Upper lobe of left lung (tissue), 4 donors: ENCODE measurements at regions not wholly inside any gene's neighbourhood (a gene's known extent, or its start where the extent isn't known, plus 50 kb on each side); places are given as distances from the start of the nearest gene placed in this dataset.

Experiments used
- EP300 ChIP-seq, 4 donors: sonication (generic); formaldehyde crosslinking; IDR thresholded peaks; one replicate each; pipeline ENCODE4 v1.5.1; 2017; ENCODE audit warnings: antibody characterized with exemption in 4 of 4, control low read depth in 2 of 4
- POLR2A ChIP-seq, 4 donors: fragments of 450-650 bp; IDR thresholded peaks; one replicate each; pipeline ENCODE4 v1.5.1; 2016 to 2017; ENCODE audit warnings: antibody characterized with exemption in 4 of 4, mild to moderate bottlenecking in 2 of 4
- POLR2AphosphoS5 ChIP-seq, 2 donors: sonication (generic); formaldehyde crosslinking; IDR thresholded peaks; one replicate each; pipeline ENCODE4 v1.5.1; 2017; ENCODE audit warnings: antibody characterized with exemption in 2 of 2
- TF ChIP-seq, protein P1 (sequence below), 6 experiments: fragments of 450-650 bp in 4 of 6; fragments of 200-600 bp in 2 of 6; sonication (generic) in 2 of 6; IDR thresholded peaks; one replicate each; pipeline ENCODE4 v1.5.1; 2016 to 2019; ENCODE audit warnings: antibody characterized with exemption in 6 of 6

GRCh38 chr11:11069841-11070835 lies 212.3 kb upstream of the ZBED5 start:
- TF ChIP-seq, protein P1, sequence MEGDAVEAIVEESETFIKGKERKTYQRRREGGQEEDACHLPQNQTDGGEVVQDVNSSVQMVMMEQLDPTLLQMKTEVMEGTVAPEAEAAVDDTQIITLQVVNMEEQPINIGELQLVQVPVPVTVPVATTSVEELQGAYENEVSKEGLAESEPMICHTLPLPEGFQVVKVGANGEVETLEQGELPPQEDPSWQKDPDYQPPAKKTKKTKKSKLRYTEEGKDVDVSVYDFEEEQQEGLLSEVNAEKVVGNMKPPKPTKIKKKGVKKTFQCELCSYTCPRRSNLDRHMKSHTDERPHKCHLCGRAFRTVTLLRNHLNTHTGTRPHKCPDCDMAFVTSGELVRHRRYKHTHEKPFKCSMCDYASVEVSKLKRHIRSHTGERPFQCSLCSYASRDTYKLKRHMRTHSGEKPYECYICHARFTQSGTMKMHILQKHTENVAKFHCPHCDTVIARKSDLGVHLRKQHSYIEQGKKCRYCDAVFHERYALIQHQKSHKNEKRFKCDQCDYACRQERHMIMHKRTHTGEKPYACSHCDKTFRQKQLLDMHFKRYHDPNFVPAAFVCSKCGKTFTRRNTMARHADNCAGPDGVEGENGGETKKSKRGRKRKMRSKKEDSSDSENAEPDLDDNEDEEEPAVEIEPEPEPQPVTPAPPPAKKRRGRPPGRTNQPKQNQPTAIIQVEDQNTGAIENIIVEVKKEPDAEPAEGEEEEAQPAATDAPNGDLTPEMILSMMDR (IDR thresholded peaks at IDR 0.05): no peak
- TF ChIP-seq POLR2A (IDR thresholded peaks at IDR 0.05) (no peak), POLR2AphosphoS5 (IDR thresholded peaks at IDR 0.05) (no peak), EP300 (IDR thresholded peaks at IDR 0.05) (no peak)
